OCI-M2 (cell line): ENCODE measurements at regions not wholly inside any gene's neighbourhood (a gene's known extent, or its start where the extent isn't known, plus 50 kb on each side); places are given as distances from the start of the nearest gene placed in this dataset.

Experiments
- DNase-seq: peaks from one replicate; lab custom pipeline; 2025; ENCODE audit not compliant: unreplicated experiment; lab: John Stamatoyannopoulos, UW

- DNase-seq: no peak
Observed at GRCh38 chr2:37588316-37588777, 83.1 kb downstream of the CDC42EP3 start.

GRCh38 chr2:37589298-37589697 lies 82.1 kb downstream of the CDC42EP3 start:
- DNase-seq: no peak

- no peak for DNase-seq
Observed at GRCh38 chr2:37590119-37590571, 81.3 kb downstream of the CDC42EP3 start.
